ELF-1 (cell line): ENCODE measurements at regions not wholly inside any gene's neighbourhood (a gene's known extent, or its start where the extent isn't known, plus 50 kb on each side); places are given as distances from the start of the nearest gene placed in this dataset.
"Not testable (repeated sequence)": the region's sequence is repeated elsewhere in the genome, so short reads cannot be mapped to it uniquely, and the experiment has no call there.

Experiments
- DNase-seq: peaks from one replicate; pipeline ENCODE4 v3.0.0-alpha.2; 2016; ENCODE audit warnings: low read depth, low spot score

- no peak for DNase-seq
These were observed 277.9 kb upstream of the IRAK1BP1 start for GRCh38 chr6:78589436-78589835.

DNA sequence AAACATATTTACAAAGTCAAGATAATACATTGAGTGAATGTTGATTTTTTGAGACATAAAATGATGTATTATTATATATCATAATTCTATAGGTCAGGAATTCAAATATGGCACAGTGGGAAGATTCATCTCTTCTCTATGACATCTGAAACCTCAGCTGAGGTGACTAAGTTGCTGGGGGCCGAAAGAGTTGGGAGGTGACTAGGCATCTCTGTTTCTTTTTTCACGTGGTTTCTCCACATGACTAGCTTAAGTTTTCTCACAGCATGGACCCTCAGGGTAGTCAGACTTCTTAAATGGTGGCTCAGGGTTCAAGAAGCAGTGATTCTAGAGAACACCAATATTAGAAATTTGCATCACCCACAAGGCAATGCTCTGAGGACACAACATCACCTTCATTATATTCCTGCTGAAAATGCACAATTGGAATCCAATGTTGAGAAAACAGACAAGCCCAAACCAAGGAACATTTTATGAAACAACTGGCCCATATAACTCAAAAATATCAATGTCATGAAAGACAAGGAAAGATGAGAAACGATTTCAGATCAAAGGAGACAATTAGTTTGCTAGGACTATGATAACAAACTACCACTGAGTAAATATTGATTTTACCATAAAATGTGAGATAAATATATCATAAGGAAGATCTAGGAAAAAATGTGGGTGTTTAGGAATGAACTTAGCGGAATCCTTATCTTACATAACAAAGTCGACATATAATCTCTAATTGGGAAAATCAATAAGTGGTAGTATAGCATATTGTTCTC, 273.3 kb upstream of the IRAK1BP1 start:
- DNase-seq = no peak

DNA sequence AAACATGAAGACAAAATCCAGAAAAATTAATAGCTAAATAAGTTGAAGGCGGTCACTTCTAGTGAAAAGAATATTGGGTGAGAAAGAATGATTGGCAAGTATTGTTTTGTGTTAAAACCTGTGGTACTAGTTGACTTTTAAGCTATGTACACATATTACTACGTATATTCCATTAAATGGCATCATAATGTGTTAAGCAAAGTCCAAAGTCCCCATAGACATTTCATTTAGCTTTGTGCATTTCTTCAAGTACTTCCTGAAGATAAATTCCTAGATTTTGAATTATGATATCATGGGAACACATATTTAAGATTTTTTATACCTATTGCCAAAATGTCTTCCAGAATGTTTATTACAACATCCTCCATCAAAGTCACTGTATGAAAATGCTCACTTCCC, 272.7 kb upstream of the IRAK1BP1 start:
- no peak for DNase-seq

DNA sequence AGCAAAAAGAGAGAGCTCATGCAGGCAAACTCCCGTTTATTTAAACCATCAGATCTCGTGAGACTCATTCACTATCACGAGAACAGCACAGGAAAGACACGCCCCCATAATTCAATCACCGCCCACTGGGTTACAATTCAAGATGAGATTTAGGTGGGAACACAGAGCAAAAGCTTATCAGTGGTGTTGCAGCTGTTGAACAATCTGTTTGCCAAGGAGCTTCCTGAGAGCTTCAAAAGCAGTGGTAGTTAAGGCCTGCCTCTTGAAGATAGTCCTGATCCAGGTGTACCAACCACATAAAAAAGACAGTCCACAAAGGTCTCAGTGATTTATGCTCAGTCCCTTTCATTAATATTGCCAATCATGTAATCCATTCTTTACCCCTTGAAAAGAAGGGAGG, 269.4 kb upstream of the IRAK1BP1 start:
- DNase-seq = no peak

- no peak for DNase-seq
These were observed 268.4 kb upstream of the IRAK1BP1 start for GRCh38 chr6:78598966-78599365.

GRCh38 chr6:78599526-78599925, 267.8 kb upstream of the IRAK1BP1 start:
- no peak for DNase-seq

DNA sequence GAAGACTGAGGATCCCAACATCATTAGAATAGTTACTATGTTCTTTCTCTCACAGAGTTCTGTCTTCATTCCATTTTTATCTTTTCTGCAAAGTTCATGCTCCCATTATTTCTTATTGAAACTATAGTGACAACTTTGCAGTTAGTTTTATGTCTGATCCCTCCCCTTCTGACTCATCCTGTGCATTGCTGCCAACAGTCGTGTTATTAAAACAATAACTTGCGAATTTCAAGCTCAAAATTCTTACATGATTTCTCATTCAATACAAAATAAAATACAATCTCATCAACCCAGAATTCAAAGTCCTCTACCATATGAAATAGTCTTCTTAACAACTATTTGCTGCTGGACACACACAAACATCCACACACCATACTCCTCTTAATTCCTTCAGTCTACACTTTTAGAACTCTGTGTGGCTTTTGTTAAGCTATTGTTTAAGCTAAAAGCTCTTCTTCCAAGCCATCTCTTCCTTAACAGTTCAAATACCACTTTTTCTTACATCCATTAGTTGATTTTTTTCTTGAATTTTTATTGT, 261.4 kb upstream of the IRAK1BP1 start:
- no peak for DNase-seq

- no peak for DNase-seq
These were observed 260.2 kb upstream of the IRAK1BP1 start for GRCh38 chr6:78607189-78607588.

DNA sequence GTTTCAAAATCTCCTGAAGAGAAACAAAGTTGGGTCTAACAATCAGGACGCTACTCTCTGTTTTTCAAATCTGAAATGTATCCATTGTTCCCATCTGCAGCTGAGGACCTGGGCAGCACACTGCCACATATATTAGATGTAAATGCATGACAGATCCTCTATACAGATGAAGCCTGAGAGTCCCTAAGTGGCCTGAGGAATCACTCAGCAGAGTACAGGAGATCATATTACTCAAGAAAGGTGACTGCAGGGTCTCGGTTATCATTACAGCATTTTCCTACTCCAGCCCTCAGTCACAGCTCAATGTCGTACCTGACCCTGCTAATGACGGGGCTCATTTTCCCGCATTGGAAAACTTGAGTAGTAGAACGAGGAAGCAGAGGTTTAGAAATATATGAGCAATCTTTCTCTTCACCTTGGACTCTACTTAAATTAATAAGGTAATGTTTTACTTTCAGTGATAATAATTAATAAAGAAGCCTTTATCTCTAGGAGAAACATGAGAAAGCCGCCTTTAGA, 256.2 kb upstream of the IRAK1BP1 start:
- no peak for DNase-seq

DNA sequence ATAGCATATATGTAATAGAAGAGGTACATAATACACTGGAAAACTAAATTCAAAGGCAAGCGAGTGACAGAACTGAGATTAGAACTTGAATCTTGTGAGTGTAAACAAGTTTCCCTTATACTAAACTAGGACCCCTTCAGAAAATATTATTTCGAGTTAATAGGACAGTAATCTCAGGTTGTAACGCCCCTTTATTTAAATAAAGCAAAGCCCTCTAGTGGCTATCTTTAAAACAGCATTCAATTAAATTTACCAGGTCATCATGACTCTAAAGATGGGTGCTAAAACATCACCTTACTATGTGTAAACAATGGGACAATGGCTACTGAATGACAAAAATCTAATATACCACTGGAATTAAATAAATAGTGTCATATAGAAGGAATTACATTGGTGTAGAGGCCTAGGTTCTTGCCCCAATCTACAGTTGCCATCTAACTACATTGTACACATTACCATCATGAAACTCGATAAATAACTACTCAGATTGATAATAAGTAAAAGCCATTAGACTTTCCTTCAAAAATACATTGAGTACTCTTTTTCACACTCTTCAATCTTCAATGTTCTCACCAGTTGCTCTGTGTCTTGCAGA, 255.4 kb upstream of the IRAK1BP1 start:
- no peak for DNase-seq

DNA sequence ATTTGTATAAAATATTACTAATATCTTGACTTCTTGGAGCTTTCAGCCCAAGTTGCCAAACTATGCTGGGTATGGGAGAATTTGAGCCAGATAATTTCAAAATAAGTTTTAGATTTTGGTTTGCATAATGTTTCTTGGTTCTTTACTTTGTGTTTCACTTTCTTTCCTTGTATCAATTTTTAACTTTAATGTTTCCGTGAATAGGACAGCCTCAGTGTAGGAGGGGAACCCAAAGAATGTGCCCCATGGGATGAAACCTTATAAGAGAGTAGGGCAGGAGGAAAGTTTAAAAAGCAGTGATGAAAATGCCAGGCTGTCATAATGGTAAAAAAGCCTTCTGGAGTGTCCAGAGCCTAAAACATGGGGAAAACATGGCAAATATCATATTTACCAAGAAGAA, 252.4 kb upstream of the IRAK1BP1 start:
- DNase-seq = no peak

GRCh38 chr6:78615430-78615904, 251.9 kb upstream of the IRAK1BP1 start:
- DNase-seq = no peak

DNA sequence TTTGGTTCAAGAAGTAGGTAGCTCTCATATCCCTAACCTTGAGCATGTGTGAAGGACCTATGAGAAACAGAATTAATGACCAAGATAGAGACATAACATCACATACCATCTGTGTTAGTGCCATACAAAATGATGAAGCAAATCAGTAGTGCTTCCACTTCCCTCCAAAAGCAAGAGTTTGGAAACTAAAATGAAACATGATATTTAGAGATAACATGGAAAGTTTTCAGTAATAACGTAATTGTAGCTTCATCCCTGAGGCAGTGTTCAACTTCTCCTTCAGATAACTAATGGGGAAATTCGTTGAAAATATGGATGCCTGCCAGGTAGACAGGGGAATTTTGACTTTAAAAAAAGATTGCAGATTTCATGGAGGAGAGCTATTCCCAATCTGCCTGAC, 248.4 kb upstream of the IRAK1BP1 start:
- no peak for DNase-seq

DNA sequence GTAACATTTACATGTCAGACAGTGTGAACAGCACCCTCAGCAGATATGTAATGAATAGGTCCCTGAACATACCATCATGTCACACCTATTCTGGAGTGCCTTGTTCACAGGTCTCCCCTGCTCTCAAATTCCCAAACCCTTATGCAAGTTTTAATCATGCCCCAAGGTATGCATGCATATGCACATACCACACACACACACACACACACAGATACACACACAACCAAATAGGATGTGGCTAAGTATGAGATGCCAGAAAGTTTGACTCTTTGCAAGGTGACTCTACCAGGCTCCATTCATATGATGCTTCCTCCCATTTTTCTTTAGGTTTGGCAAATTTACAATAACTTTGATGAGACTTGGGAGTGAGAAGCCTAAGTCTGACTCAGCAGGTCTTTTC, 243.8 kb upstream of the IRAK1BP1 start:
- no peak for DNase-seq

GRCh38 chr6:78629154-78629721, 238.1 kb upstream of the IRAK1BP1 start:
- peak; percentile 77 for DNase-seq

DNA sequence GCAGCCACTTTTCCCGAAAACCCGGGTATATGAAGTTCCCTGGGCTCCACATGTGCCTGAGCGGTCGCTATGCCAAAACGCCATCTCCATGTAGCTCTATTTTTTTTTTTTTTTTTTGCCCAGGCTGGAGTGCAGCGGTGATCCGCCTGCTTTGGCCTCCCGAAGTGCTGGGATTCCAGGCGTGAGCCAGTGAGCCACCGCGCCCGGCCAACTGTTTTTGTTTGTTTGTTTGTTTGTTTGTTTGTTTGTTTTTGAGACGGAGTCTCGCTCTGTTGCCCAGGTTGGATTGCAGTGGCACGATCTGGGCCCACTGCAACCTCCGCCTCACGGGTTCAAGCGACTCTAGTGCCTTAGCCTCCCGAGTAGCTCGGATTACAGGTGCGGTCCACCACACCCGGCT, 237.5 kb upstream of the IRAK1BP1 start:
- DNase-seq = no peak

- DNase-seq = no peak
These were observed 235.4 kb upstream of the IRAK1BP1 start for GRCh38 chr6:78631976-78632375.

DNA sequence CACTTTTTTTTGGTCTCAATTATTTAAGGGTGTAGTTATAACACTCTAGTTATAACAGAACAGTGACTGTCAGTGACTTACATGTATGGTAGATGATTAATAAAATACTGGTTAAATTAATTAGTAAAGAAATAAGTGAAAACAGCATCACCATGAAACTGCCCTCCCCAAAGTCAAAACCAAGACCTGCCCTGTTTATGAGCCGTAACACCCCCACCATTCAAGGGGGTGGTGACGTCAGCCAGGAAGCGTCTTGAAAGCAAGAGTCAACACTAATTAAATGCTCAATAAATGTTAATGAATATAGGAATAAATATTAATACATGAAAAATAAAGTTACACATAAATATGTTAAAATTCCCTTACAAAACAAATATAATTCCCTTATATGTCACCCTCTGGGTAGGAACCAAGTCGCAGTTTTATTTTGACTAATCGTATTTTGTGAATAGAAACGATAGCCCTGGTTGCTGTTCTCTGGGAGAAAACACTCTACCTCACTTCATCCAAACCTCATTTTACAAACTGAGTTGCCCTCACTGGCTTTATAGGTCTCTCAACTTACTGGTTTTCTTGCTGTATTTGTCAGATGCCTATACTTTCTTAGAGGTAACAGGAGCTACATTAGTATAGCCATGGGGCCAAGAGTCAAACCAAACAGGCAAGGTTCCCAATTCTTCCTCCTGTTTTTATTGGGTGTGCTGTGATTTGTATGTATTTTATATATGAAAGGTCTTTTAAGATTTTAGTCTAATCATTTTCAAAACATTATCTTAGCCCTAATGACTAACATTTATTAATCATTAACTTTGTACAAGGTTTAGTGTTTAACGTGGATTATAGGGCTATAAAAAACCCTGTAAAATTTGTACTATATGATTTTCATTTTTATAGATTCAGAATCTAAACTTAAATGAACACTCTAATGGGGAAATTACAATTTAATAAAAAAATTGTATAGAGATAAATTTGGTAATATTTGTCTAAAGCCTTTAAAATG, 227.9 kb upstream of the IRAK1BP1 start:
- DNase-seq = no peak

GRCh38 chr6:78643976-78644375, 223.4 kb upstream of the IRAK1BP1 start:
- DNase-seq = not testable (repeated sequence)

- DNase-seq = peak; percentile 48
These were observed 220.6 kb upstream of the IRAK1BP1 start for GRCh38 chr6:78646542-78647415.
